ENCODE measurements at regions not wholly inside any gene's neighbourhood (a gene's known extent, or its start where the extent isn't known, plus 50 kb on each side); places are given as distances from the start of the nearest gene placed in this dataset.

DNA sequence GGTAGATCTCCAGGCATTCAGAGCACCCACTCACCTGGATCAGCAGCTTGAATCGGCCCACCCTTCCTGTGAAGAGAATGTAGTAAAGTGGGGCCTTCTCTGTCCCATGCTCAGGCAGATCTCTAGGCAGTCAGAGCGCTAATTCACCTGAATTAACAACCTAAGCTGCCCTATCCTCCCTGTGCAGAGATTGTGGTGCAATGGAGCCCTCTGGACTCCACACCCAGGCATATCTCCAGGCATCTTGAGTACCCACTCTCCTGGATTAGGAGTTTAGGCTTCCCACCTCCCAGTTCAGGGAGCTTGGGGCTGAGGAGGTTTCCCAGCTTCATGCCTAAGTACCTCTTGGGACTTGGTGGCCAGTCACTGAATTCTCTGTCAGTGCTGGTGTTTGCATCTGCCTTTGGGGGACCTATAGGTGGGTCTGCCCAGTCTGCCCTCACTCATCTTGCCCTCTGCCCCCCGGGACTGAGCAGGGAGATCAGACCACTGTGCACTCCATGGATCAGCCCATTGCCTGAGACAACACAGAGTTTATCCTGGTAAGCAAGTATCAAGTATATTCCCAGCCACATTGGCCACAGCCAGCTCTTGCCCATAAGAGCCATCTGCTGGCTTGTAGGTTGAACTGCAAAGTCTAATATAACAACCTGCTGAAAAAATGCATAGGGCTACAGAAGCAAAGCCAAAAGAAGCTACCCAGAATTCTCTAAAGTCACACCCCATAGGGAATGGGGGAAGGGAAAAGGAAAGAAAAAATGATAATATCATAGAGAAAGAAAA is 372.9 kb downstream of the KLHL13 start:
- DNase-seq (no peak), ATAC-seq (no peak)
- POLR2A ChIA-PET: no interaction called here
- TF ChIP-seq, protein P1, sequence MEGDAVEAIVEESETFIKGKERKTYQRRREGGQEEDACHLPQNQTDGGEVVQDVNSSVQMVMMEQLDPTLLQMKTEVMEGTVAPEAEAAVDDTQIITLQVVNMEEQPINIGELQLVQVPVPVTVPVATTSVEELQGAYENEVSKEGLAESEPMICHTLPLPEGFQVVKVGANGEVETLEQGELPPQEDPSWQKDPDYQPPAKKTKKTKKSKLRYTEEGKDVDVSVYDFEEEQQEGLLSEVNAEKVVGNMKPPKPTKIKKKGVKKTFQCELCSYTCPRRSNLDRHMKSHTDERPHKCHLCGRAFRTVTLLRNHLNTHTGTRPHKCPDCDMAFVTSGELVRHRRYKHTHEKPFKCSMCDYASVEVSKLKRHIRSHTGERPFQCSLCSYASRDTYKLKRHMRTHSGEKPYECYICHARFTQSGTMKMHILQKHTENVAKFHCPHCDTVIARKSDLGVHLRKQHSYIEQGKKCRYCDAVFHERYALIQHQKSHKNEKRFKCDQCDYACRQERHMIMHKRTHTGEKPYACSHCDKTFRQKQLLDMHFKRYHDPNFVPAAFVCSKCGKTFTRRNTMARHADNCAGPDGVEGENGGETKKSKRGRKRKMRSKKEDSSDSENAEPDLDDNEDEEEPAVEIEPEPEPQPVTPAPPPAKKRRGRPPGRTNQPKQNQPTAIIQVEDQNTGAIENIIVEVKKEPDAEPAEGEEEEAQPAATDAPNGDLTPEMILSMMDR (IDR thresholded peaks at IDR 0.05): no peak
- intact Hi-C loops (cut with micrococcal nuclease): no loop called here
- no peak overlapping the region for H3K4me3 Mint-ChIP-seq
- H3K4me1 Mint-ChIP-seq (ENCODE audit: low read depth): no peaks in the 10 kb centered on the region
- H3K27ac Mint-ChIP-seq: no peak overlapping the region
- no peaks in the 10 kb centered on the region for H3K36me3 Mint-ChIP-seq (ENCODE audit: low read depth)
- H3K9me3 Mint-ChIP-seq: peaks cover 5% of the 10 kb centered on the region
- H3K27me3 Mint-ChIP-seq: no peaks in the 10 kb centered on the region
- CTCF ChIA-PET: no interaction called here

DNA sequence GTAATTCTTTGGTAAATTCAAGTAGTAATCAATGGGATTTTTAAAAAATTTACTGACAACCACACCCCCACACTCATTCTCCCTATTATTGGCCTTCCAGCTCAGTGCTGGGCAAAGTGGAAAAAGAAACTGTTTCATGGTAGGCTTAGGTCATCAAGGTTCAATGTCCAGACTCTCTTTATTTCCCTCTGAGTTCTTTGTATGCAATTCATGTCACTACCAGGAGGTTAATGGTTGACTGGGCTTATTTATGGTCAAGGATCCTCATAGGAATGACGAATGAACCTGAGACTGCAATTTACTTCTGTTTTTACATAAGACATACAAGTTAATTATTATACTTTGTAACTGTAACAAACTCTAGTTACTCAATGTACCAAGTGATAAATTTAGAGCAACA is 403.2 kb downstream of the KLHL13 start:
- H3K4me1 Mint-ChIP-seq (ENCODE audit: low read depth): no peaks in the 10 kb centered on the region
- ChIA-PET CTCF (no interaction called here), POLR2A (no interaction called here)
- no peaks in the 10 kb centered on the region for H3K36me3 Mint-ChIP-seq (ENCODE audit: low read depth)
- H3K9me3 Mint-ChIP-seq: no peaks in the 10 kb centered on the region
- H3K4me3 Mint-ChIP-seq: no peak overlapping the region
- H3K27ac Mint-ChIP-seq: no peak overlapping the region
- ATAC-seq (no peak), DNase-seq (no peak)
- no peaks in the 10 kb centered on the region for H3K27me3 Mint-ChIP-seq
- TF ChIP-seq, protein P1 (IDR thresholded peaks at IDR 0.05): no peak
- intact Hi-C loops (cut with micrococcal nuclease): no loop called here

DNA sequence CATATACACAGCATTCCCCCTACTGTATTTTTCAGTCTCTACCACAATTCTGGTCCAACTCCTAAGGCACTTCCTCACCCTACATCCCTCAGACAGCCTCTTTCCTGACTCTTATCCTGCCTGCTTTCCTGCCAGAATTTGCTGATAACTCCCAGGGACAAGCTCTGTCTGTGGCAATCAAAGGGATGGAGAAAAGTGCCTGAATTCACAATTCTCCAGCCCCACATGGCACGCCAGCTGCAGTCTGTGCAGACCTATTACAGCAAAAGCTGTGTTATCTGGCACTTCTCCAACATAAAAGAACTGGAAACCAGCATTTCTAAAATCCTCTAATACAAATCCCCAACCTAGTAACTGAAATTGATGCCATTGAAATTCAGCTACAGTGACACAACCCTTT is 404.8 kb downstream of the KLHL13 start:
- H3K27me3 Mint-ChIP-seq: no peaks in the 10 kb centered on the region
- intact Hi-C loops (cut with micrococcal nuclease): no loop called here
- ChIA-PET CTCF (no interaction called here), POLR2A (no interaction called here)
- ATAC-seq (no peak), DNase-seq (no peak)
- H3K36me3 Mint-ChIP-seq (ENCODE audit: low read depth): no peaks in the 10 kb centered on the region
- H3K4me3 Mint-ChIP-seq: no peak overlapping the region
- TF ChIP-seq, protein P1 (IDR thresholded peaks at IDR 0.05): no peak
- no peaks in the 10 kb centered on the region for H3K9me3 Mint-ChIP-seq
- H3K27ac Mint-ChIP-seq: no peak overlapping the region
- H3K4me1 Mint-ChIP-seq (ENCODE audit: low read depth): no peaks in the 10 kb centered on the region

DNA sequence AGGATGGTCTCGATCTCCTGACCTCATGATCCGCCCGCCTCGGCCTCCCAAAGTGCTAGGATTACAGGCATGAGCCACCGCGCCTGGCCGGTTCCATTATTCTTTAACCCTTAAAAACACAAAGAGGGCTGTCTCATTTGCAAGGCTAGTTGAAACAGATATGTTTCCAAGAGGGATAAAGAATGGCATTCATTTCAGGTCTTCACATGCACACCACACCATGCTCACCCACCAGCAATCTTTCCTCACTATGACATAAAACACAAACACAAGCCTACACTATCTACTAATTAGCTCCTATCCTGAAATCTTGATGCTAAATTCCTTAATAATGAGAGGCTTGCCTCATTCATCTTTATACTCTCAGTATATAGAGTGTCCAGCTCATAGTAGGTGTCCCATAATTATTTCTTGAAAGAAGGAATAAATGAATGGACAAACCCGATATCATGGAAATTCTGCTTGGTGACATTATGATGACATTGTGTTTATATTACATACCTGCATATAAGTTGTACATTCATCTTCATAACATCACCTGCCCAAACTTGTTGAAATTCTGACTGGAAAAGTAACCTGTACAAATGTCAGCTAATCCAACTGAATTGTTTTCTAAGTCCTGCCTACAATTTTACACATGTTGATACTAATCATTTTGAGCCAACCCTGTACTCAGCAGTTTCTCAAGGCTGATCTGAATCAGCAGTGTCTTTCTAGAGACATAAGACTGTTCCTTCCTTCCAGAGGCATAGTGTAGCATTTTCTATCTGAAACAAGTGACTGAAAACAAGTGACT is 408.5 kb downstream of the KLHL13 start:
- no peaks in the 10 kb centered on the region for H3K36me3 Mint-ChIP-seq (ENCODE audit: low read depth)
- ATAC-seq: no peak

More for the DNA sequence above, 408.5 kb downstream of the KLHL13 start:
- no peaks in the 10 kb centered on the region for H3K4me1 Mint-ChIP-seq (ENCODE audit: low read depth)
- intact Hi-C loops (cut with micrococcal nuclease): no loop called here
- H3K4me3 Mint-ChIP-seq: no peak overlapping the region
- POLR2A ChIA-PET: no interaction called here
- CTCF ChIA-PET: no interaction called here
- no peaks in the 10 kb centered on the region for H3K9me3 Mint-ChIP-seq
- no peak overlapping the region for H3K27ac Mint-ChIP-seq
- H3K27me3 Mint-ChIP-seq: no peaks in the 10 kb centered on the region
- TF ChIP-seq, protein P1 (IDR thresholded peaks at IDR 0.05): no peak
- no peak for DNase-seq

Measured in activated CD8-positive, alpha-beta T cell treated with anti-CD3 and anti-CD28 coated beads for 36 hours (primary cell).